ENCODE measurements at regions not wholly inside any gene's neighbourhood (a gene's known extent, or its start where the extent isn't known, plus 50 kb on each side); places are given as distances from the start of the nearest gene placed in this dataset.

DNA sequence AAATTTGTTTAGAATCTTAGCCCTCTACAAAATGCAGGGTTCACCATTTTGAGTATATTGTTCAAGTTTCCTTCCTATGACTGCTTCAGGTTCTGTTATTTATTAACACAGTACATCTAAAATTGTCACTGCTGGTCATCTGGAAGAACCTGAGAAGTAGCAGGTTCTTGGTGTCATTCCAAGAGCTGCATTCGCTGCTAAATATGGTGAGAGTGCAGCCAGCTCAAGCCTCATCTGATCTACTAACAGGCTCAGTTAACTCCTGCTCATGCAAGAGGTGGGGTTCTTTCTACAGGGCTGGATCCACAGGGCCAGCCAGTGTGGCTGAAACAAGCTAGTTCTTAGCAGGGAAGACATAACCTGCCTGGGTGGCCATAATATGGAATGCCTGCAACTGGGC is 1946.1 kb downstream of the TP53TG3F start:
- H3K9me3 ChIP-seq: peaks cover 0 to 55% (median 17%) of the 10 kb centered on the region in 8 donors
- no peak for DNase-seq
- 33 to 39% (median 35%) methylated on average over 1 of the region's 1 CpG for WGBS, 5 donors
- H3K36me3 ChIP-seq: no peaks in the 10 kb centered on the region
- no peaks in the 10 kb centered on the region for H3K27me3 ChIP-seq (replicated peaks in 1 of 7)
- intact Hi-C loops (cut with DNase I; ENCODE audit: low total_unique reads): no loop called here
- H3K27ac ChIP-seq: no peak overlapping the region
- no peak overlapping the region for H3K4me3 ChIP-seq
- TF ChIP-seq, protein P1, sequence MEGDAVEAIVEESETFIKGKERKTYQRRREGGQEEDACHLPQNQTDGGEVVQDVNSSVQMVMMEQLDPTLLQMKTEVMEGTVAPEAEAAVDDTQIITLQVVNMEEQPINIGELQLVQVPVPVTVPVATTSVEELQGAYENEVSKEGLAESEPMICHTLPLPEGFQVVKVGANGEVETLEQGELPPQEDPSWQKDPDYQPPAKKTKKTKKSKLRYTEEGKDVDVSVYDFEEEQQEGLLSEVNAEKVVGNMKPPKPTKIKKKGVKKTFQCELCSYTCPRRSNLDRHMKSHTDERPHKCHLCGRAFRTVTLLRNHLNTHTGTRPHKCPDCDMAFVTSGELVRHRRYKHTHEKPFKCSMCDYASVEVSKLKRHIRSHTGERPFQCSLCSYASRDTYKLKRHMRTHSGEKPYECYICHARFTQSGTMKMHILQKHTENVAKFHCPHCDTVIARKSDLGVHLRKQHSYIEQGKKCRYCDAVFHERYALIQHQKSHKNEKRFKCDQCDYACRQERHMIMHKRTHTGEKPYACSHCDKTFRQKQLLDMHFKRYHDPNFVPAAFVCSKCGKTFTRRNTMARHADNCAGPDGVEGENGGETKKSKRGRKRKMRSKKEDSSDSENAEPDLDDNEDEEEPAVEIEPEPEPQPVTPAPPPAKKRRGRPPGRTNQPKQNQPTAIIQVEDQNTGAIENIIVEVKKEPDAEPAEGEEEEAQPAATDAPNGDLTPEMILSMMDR (IDR thresholded peaks at IDR 0.05 in 8 of 11, conservative IDR thresholded peaks at IDR 0.05 in 3 of 11): no peak
- TF ChIP-seq POLR2AphosphoS5 (IDR thresholded peaks at IDR 0.05) (no peak), POLR2A (IDR thresholded peaks at IDR 0.05) (no peak)
- H3K4me1 ChIP-seq: no peaks in the 10 kb centered on the region

DNA sequence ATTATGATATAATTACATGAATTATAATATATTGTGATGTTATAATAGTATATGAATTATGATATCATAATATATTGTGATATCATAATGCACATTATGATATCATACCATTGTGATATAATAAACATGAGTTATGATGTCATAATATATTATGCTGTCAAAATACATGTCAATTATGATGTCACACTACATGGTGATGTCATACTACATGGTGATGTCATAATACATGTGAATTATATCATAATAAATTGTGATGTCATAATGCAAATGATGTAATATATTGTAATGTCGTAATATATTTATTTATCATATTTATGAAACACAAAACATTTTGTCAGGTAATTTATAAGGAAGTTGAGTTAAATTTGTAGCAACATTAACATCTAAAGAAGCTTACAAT is 1950.1 kb downstream of the TP53TG3F start:
- Histone ChIP-seq H3K9me3 (peaks cover 0 to 83% (median 35%) of the 10 kb centered on the region in 8 donors), H3K27ac (no peak overlapping the region), H3K27me3 (replicated peaks in 1 of 7) (no peaks in the 10 kb centered on the region), H3K4me1 (no peaks in the 10 kb centered on the region), H3K4me3 (no peak overlapping the region), H3K36me3 (no peaks in the 10 kb centered on the region)
- WGBS, 5 donors: 64 to 77% (median 66%) methylated on average over 1 of the region's 1 CpG
- intact Hi-C loops (cut with DNase I; ENCODE audit: low total_unique reads): no loop called here
- TF ChIP-seq, protein P1 (IDR thresholded peaks at IDR 0.05 in 8 of 11, conservative IDR thresholded peaks at IDR 0.05 in 3 of 11): no peak
- no peak for TF ChIP-seq POLR2A (IDR thresholded peaks at IDR 0.05)
- no peak for TF ChIP-seq POLR2AphosphoS5 (IDR thresholded peaks at IDR 0.05)
- DNase-seq: no peak

DNA sequence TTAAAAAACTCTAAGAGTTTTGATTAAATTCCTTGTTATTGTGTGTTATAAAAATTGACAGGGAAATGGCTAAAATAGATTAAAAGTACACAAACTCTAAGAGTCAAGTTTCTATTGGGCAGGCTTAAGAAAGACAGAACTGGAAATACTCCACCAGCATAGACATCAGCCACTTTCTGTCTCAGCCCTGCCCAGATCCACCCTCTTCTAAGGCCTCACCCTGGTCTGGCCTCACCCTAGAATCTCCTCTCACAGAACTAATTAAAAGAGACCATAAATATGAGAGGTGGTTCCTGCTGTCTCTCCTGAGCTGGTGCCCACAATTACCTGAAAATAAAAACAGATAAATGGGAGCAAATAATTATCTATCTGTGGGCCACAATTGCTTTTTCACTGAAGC is 1951.0 kb downstream of the TP53TG3F start:
- Histone ChIP-seq H3K36me3 (no peaks in the 10 kb centered on the region), H3K4me3 (no peak overlapping the region), H3K27me3 (replicated peaks in 1 of 7) (no peaks in the 10 kb centered on the region), H3K27ac (no peak overlapping the region), H3K9me3 (peaks cover 0 to 86% (median 40%) of the 10 kb centered on the region in 8 donors), H3K4me1 (no peaks in the 10 kb centered on the region)
- no peak for DNase-seq
- intact Hi-C loops (cut with DNase I; ENCODE audit: low total_unique reads): no loop called here
- TF ChIP-seq POLR2A (IDR thresholded peaks at IDR 0.05): no peak
- TF ChIP-seq POLR2AphosphoS5 (IDR thresholded peaks at IDR 0.05): no peak
- TF ChIP-seq, protein P1 (IDR thresholded peaks at IDR 0.05 in 8 of 11, conservative IDR thresholded peaks at IDR 0.05 in 3 of 11): no peak

DNA sequence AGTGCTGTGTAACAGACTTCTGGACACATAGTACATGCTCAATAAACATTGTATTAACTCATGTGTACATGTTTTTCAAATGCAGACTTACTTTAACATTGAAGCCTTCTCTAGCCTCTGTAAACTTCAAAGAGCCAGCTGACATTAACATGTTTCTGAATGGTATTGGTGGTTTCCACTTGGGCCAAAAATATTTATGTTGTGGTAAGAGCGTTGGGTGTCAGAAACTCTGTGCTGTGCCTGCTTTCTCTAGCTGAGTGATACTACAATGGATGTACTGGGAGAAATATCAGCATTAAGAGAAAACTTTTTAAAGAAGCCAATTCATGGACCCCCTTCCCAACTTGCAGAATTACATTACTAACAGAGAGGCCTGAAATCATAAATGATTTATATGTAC is 1951.7 kb downstream of the TP53TG3F start:
- no peaks in the 10 kb centered on the region for H3K4me1 ChIP-seq
- peaks cover 0 to 83% (median 41%) of the 10 kb centered on the region in 8 donors for H3K9me3 ChIP-seq
- H3K4me3 ChIP-seq: no peak overlapping the region
- TF ChIP-seq, protein P1 (IDR thresholded peaks at IDR 0.05 in 8 of 11, conservative IDR thresholded peaks at IDR 0.05 in 3 of 11): no peak
- TF ChIP-seq POLR2A (IDR thresholded peaks at IDR 0.05) (no peak), POLR2AphosphoS5 (IDR thresholded peaks at IDR 0.05) (no peak)
- WGBS, 5 donors: 53 to 71% (median 63%) methylated on average over 1 of the region's 1 CpG
- intact Hi-C loops (cut with DNase I; ENCODE audit: low total_unique reads): no loop called here
- no peak for DNase-seq
- H3K36me3 ChIP-seq: no peaks in the 10 kb centered on the region
- no peaks in the 10 kb centered on the region for H3K27me3 ChIP-seq (replicated peaks in 1 of 7)
- H3K27ac ChIP-seq: no peak overlapping the region
